NB4 (cell line): ENCODE measurements at regions not wholly inside any gene's neighbourhood (a gene's known extent, or its start where the extent isn't known, plus 50 kb on each side); places are given as distances from the start of the nearest gene placed in this dataset.

Experiments used
- MYC ChIP-seq: IDR thresholded peaks from 2 replicates; pipeline ENCODE4 v1.6.1; 2011; ENCODE audit warnings: low read depth, low read length
- POLR2A ChIP-seq: IDR thresholded peaks from 2 replicates; pipeline ENCODE4 v1.6.1; 2011; ENCODE audit warnings: mild to moderate bottlenecking; ENCODE audit not compliant: insufficient read length; ENCODE audit errors: extremely low read depth
- TF ChIP-seq, protein P1 (sequence below): IDR thresholded peaks from one replicate; pipeline ENCODE4 v1.5.1; 2012; ENCODE audit warnings: low read depth, low read length
- TF ChIP-seq, protein P2 (sequence below): IDR thresholded peaks from 2 replicates; pipeline ENCODE4 v1.6.1; 2011; ENCODE audit warnings: low read depth, low read length

GRCh38 chr11:29534836-29535235, 482.0 kb downstream of the KCNA4 start:
- TF ChIP-seq, protein P1, sequence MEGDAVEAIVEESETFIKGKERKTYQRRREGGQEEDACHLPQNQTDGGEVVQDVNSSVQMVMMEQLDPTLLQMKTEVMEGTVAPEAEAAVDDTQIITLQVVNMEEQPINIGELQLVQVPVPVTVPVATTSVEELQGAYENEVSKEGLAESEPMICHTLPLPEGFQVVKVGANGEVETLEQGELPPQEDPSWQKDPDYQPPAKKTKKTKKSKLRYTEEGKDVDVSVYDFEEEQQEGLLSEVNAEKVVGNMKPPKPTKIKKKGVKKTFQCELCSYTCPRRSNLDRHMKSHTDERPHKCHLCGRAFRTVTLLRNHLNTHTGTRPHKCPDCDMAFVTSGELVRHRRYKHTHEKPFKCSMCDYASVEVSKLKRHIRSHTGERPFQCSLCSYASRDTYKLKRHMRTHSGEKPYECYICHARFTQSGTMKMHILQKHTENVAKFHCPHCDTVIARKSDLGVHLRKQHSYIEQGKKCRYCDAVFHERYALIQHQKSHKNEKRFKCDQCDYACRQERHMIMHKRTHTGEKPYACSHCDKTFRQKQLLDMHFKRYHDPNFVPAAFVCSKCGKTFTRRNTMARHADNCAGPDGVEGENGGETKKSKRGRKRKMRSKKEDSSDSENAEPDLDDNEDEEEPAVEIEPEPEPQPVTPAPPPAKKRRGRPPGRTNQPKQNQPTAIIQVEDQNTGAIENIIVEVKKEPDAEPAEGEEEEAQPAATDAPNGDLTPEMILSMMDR = no peak
- TF ChIP-seq POLR2A (no peak), MYC (no peak)
- TF ChIP-seq, protein P2, sequence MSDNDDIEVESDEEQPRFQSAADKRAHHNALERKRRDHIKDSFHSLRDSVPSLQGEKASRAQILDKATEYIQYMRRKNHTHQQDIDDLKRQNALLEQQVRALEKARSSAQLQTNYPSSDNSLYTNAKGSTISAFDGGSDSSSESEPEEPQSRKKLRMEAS = no peak
